Keratinocyte (primary cell): ENCODE measurements at regions not wholly inside any gene's neighbourhood (a gene's known extent, or its start where the extent isn't known, plus 50 kb on each side); places are given as distances from the start of the nearest gene placed in this dataset.
A peak's percentile ranks its signal among the peaks of the same experiment; 100 is the strongest.

Experiments used
- DNase-seq: peaks from one replicate; pipeline ENCODE4 v3.0.0-alpha.2; 2011; ENCODE audit warnings: low read depth, missing footprints, low spot score
- FAIRE-seq: peaks from 2 replicates; lab custom pipeline; 2011; peaks lifted over from hg19 to GRCh38; lab: Jason Lieb, UNC
- H2AFZ ChIP-seq: 2 replicates; pipeline ENCODE4 v1.6.0; 2012; ENCODE audit warnings: low read length, control low read depth, inconsistent platforms; ENCODE audit not compliant: control insufficient read depth
- H3K27ac ChIP-seq: 2 replicates; pipeline ENCODE4 v1.5.1; 2011; ENCODE audit warnings: low read length; ENCODE audit not compliant: control insufficient read depth, insufficient read depth
- H3K27me3 ChIP-seq: 3 replicates; pipeline ENCODE4 v1.6.0; 2011; ENCODE audit warnings: low read length; ENCODE audit not compliant: control insufficient read depth, insufficient read depth; ENCODE audit errors: extremely low read depth
- H3K36me3 ChIP-seq, 2 experiments: 2 replicates in 1 of 2; 3 replicates in 1 of 2; pipeline ENCODE4 v1.5.1; 2011; ENCODE audit warnings: low read length in 2 of 2, mild to moderate bottlenecking in 1 of 2; ENCODE audit not compliant: control insufficient read depth in 2 of 2, insufficient read depth in 2 of 2; ENCODE audit errors: extremely low read depth in 1 of 2
- H3K4me1 ChIP-seq: 3 replicates; pipeline ENCODE4 v1.5.1; 2011; ENCODE audit warnings: low read length; ENCODE audit not compliant: control insufficient read depth, insufficient read depth; ENCODE audit errors: extremely low read depth
- H3K4me2 ChIP-seq: 3 replicates; pipeline ENCODE4 v1.6.0; 2011; ENCODE audit warnings: low read depth, low read length; ENCODE audit not compliant: control insufficient read depth, insufficient read depth; ENCODE audit errors: extremely low read depth
- H3K4me3 ChIP-seq, 3 experiments: fragments of 200-600 bp in 1 of 3; sonication (generic) in 1 of 3; 2 replicates in 2 of 3; 3 replicates in 1 of 3; pipeline ENCODE4 v1.5.1; 2011 to 2016; ENCODE audit warnings: low read length in 3 of 3, mild to moderate bottlenecking in 3 of 3, control low read depth in 2 of 3, inconsistent platforms in 1 of 3, low read depth in 1 of 3, mixed read lengths in 1 of 3, mixed run types in 1 of 3, moderate library complexity in 1 of 3; ENCODE audit not compliant: control insufficient read depth in 2 of 3, insufficient read depth in 2 of 3; ENCODE audit errors: extremely low read depth in 1 of 3
- H3K79me2 ChIP-seq: 2 replicates; pipeline ENCODE4 v1.6.0; 2012; ENCODE audit warnings: low read length; ENCODE audit not compliant: control insufficient read depth, insufficient read depth
- H3K9ac ChIP-seq: 3 replicates; pipeline ENCODE4 v1.6.0; 2011; ENCODE audit warnings: low read length; ENCODE audit not compliant: control insufficient read depth, insufficient read depth; ENCODE audit errors: extremely low read depth
- H3K9me1 ChIP-seq: 3 replicates; pipeline ENCODE4 v1.6.0; 2011; ENCODE audit warnings: low read length; ENCODE audit not compliant: control insufficient read depth, insufficient read depth; ENCODE audit errors: extremely low read depth
- H3K9me3 ChIP-seq: 2 replicates; pipeline ENCODE4 v1.5.1; 2012; ENCODE audit warnings: low read depth, low read length; ENCODE audit not compliant: control insufficient read depth
- H4K20me1 ChIP-seq: 3 replicates; pipeline ENCODE4 v1.6.0; 2011; ENCODE audit warnings: low read length; ENCODE audit not compliant: control insufficient read depth, insufficient read depth; ENCODE audit errors: extremely low read depth
- CTCF ChIP-seq, 3 experiments: IDR thresholded peaks in 1 of 3; conservative IDR thresholded peaks in 1 of 3; optimal IDR thresholded peaks in 1 of 3; 2 replicates in 2 of 3; 3 replicates in 1 of 3; pipeline versions ENCODE3 to v1.5.1; 2011; ENCODE audit warnings: low read length in 3 of 3, mild to moderate bottlenecking in 3 of 3, moderate library complexity in 2 of 3, control low read depth in 1 of 3, inconsistent platforms in 1 of 3; ENCODE audit not compliant: insufficient read depth in 2 of 3; ENCODE audit errors: extremely low read depth in 1 of 3
- EZH2 ChIP-seq: IDR thresholded peaks from one replicate; pipeline ENCODE4 v1.6.1; 2012; ENCODE audit warnings: inconsistent platforms, mild to moderate bottlenecking, low read length, moderate library complexity
- dilution Hi-C: fragments of 300-500 bp; cut with MboI; formaldehyde crosslinking; loops from one replicate; pipeline ENCODE4 v1.7.0; 2020; ENCODE audit warnings: low sequenced_read_pairs; ENCODE audit not compliant: extremely low pct_ligation_motif_present

DNA sequence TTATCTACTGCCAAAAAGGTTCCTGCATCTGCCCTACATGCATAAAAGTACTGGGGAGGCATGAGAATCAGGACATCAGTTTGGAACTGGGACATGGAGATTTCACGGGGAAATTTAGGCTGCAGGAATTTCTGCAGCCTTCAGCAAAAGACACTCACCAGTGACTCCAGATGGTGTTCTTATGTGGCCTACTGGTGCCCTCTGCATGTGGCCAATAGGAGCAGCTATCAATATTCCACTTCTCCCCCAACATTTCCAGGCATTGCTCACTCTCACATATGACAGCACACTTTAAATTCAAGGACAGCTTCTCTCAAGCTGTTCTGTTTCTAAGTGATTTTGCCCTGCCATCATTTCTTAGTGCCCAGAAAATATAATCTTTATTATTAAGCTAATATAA lies 570.5 kb upstream of the ARGLU1 start:
- no peaks in the 10 kb centered on the region for H3K36me3 ChIP-seq
- H3K27ac ChIP-seq, result no peak overlapping the region
- no peaks in the 10 kb centered on the region for H3K9me1 ChIP-seq
- no peak overlapping the region for H3K9ac ChIP-seq
- H3K9me3 ChIP-seq, result no peaks in the 10 kb centered on the region
- no peaks in the 10 kb centered on the region for H4K20me1 ChIP-seq
- H3K4me1 ChIP-seq, result no peaks in the 10 kb centered on the region
- no peak overlapping the region for H2AFZ ChIP-seq
- H3K27me3 ChIP-seq, result no peaks in the 10 kb centered on the region
- dilution Hi-C loops, result no loop called here
- H3K4me2 ChIP-seq, result no peak overlapping the region
- no peak overlapping the region for H3K4me3 ChIP-seq
- FAIRE-seq (no peak), DNase-seq (no peak)
- TF ChIP-seq EZH2, result no peak
- peak in 1 of 3 experiments; percentile 4 for TF ChIP-seq CTCF (optimal IDR thresholded peaks at IDR 0.05 in 1 of 3, IDR thresholded peaks at IDR 0.05 in 1 of 3, conservative IDR thresholded peaks at IDR 0.05 in 1 of 3; ENCODE audit: extremely low read depth in 1 of 3, insufficient read depth in 2 of 3, low read length in 3 of 3)
- H3K79me2 ChIP-seq, result no peaks in the 10 kb centered on the region

DNA sequence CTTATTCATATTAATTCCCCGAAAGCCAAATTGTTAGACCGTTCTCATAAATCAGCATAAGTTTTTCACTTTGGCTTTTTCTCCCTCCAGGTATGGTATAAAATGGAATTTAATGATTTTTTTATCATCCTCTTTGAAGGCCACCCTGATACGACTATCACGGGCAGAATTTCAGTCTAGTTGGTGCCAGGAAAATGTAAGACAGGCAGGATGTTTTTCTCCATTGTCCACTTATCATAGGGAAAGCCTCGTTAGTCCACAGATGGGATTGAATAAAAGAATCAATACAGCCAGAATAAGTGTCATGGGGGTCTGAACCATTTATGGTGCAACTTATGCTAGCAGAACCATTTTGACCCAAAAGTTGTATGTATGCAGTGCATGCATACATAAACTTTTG lies 566.0 kb upstream of the ARGLU1 start:
- Histone ChIP-seq H3K9ac (no peak overlapping the region), H3K9me1 (no peaks in the 10 kb centered on the region), H3K9me3 (no peaks in the 10 kb centered on the region), H3K27ac (no peak overlapping the region), H3K4me1 (no peaks in the 10 kb centered on the region), H3K4me2 (no peak overlapping the region), H4K20me1 (no peaks in the 10 kb centered on the region), H3K27me3 (no peaks in the 10 kb centered on the region), H2AFZ (no peak overlapping the region), H3K79me2 (no peaks in the 10 kb centered on the region), H3K36me3 (no peaks in the 10 kb centered on the region), H3K4me3 (no peak overlapping the region)
- TF ChIP-seq EZH2 (no peak), CTCF (optimal IDR thresholded peaks at IDR 0.05 in 1 of 3, IDR thresholded peaks at IDR 0.05 in 1 of 3, conservative IDR thresholded peaks at IDR 0.05 in 1 of 3; ENCODE audit: extremely low read depth in 1 of 3, insufficient read depth in 2 of 3, low read length in 3 of 3) (no peak)
- FAIRE-seq (no peak), DNase-seq (no peak)
- dilution Hi-C loops, result no loop called here
